HepG2 (cell line): ENCODE measurements at regions not wholly inside any gene's neighbourhood (a gene's known extent, or its start where the extent isn't known, plus 50 kb on each side); places are given as distances from the start of the nearest gene placed in this dataset.

Experiments
- CREM ChIP-seq, 2 experiments: sonication (generic) in 1 of 2; formaldehyde crosslinking in 1 of 2; IDR thresholded peaks; 2 replicates each; pipeline versions ENCODE4 v1.4.0 to v1.6.1; 2016 to 2020; ENCODE audit warnings: antibody characterized with exemption in 1 of 2, mild to moderate bottlenecking in 1 of 2, missing genetic modification reagents in 1 of 2
- FOXA1 ChIP-seq, 2 experiments: fragments of 450-650 bp in 1 of 2; sonication (generic) in 1 of 2; formaldehyde crosslinking in 1 of 2; IDR thresholded peaks; 2 replicates each; pipeline versions ENCODE4 v1.4.0 to v1.6.1; 2016 to 2020; ENCODE audit warnings: missing genetic modification reagents in 1 of 2
- NCOA2 ChIP-seq: sonication (generic); formaldehyde crosslinking; IDR thresholded peaks from 2 replicates; pipeline ENCODE4 v1.8.0; 2022; ENCODE audit warnings: inconsistent platforms
- THAP9 ChIP-seq: sonication (generic); formaldehyde crosslinking; IDR thresholded peaks from 2 replicates; pipeline ENCODE4; 2020; ENCODE audit warnings: missing genetic modification reagents, mild to moderate bottlenecking, borderline replicate concordance
- TRAFD1 ChIP-seq: sonication (generic); formaldehyde crosslinking; IDR thresholded peaks from 2 replicates; pipeline ENCODE4 v1.5.1; 2020; ENCODE audit warnings: missing genetic modification reagents, mild to moderate bottlenecking, borderline replicate concordance
- ZNF317 ChIP-seq: sonication (generic); formaldehyde crosslinking; IDR thresholded peaks from 2 replicates; pipeline ENCODE4 v1.5.0; 2020; ENCODE audit warnings: mild to moderate bottlenecking, missing genetic modification reagents
- ZNF496 ChIP-seq: sonication (generic); formaldehyde crosslinking; IDR thresholded peaks from 2 replicates; pipeline ENCODE4 v1.8.1; 2023; ENCODE audit warnings: mild to moderate bottlenecking, moderate library complexity, missing genetic modification reagents; ENCODE audit not compliant: insufficient replicate concordance
- ZNF766 ChIP-seq: sonication (generic); formaldehyde crosslinking; IDR thresholded peaks from 2 replicates; pipeline ENCODE4 v1.5.0; 2020; ENCODE audit warnings: missing genetic modification reagents, borderline replicate concordance
- ZNF83 ChIP-seq: sonication (generic); formaldehyde crosslinking; IDR thresholded peaks from 2 replicates; pipeline ENCODE4 v1.4.0; 2020; ENCODE audit warnings: missing genetic modification reagents, mild to moderate bottlenecking, borderline replicate concordance
- ZSCAN12 ChIP-seq: sonication (generic); formaldehyde crosslinking; IDR thresholded peaks from 2 replicates; pipeline ENCODE4 v1.9.0; 2021; ENCODE audit warnings: mild to moderate bottlenecking, missing genetic modification reagents

- TF ChIP-seq THAP9 (CRISPR knock-in tag): no peak
- no peak for TF ChIP-seq TRAFD1
- TF ChIP-seq ZNF317 (CRISPR knock-in tag): no peak
- no peak for TF ChIP-seq NCOA2 (CRISPR knock-in tag)
- no peak for TF ChIP-seq FOXA1 (IDR thresholded peaks at IDR 0.05)
- TF ChIP-seq FOXA1 (CRISPR knock-in tag; IDR thresholded peaks at IDR 0.05): no peak
- no peak for TF ChIP-seq ZNF766 (CRISPR knock-in tag)
- TF ChIP-seq ZNF83: no peak
- TF ChIP-seq ZNF496: no peak
- TF ChIP-seq ZSCAN12 (CRISPR knock-in tag): no peak
- TF ChIP-seq CREM (IDR thresholded peaks at IDR 0.05): no peak
- TF ChIP-seq CREM (CRISPR knock-in tag; IDR thresholded peaks at IDR 0.05): no peak
These were observed 96.3 kb upstream of the TSPAN5 start (continued) for GRCh38 chr4:98754736-98755135.
